HL-60 (cell line): ENCODE measurements at regions not wholly inside any gene's neighbourhood (a gene's known extent, or its start where the extent isn't known, plus 50 kb on each side); places are given as distances from the start of the nearest gene placed in this dataset.

Source experiments
- DNase-seq, 2 experiments: peaks; one replicate each; pipeline ENCODE4 v3.0.0-alpha.2; 2010 to 2020; ENCODE audit warnings: low read depth in 1 of 2, low spot score in 1 of 2
- H3K27ac ChIP-seq: fragments of 250-450 bp; sonication (Bioruptor Pico); replicated peaks from 2 replicates; pipeline ENCODE4 v1.5.1; 2020; ENCODE audit warnings: mild to moderate bottlenecking, moderate library complexity
- H3K27me3 ChIP-seq: fragments of 250-450 bp; sonication (Bioruptor Pico); 2 replicates; pipeline ENCODE4 v1.5.1; 2021; ENCODE audit warnings: mild to moderate bottlenecking, moderate library complexity; ENCODE audit not compliant: insufficient read depth, poor library complexity, severe bottlenecking
- H3K4me3 ChIP-seq: replicated peaks from 2 replicates; pipeline ENCODE4 v1.5.1; 2011; ENCODE audit warnings: mild to moderate bottlenecking, control low read depth, low read length; ENCODE audit not compliant: insufficient read depth
- GABPA ChIP-seq: IDR thresholded peaks from 2 replicates; pipeline ENCODE4 v1.6.1; 2012; ENCODE audit warnings: low read depth
- POLR2AphosphoS5 ChIP-seq: IDR thresholded peaks from 2 replicates; pipeline ENCODE4 v1.6.1; 2012; ENCODE audit warnings: low read depth
- SPI1 ChIP-seq: IDR thresholded peaks from 2 replicates; pipeline ENCODE4 v1.6.1; 2012; ENCODE audit warnings: low read depth, mild to moderate bottlenecking, borderline replicate concordance
- TF ChIP-seq, protein P1 (sequence below): IDR thresholded peaks from one replicate; pipeline ENCODE4 v1.5.1; 2011; ENCODE audit warnings: low read length, control low read depth, inconsistent platforms; ENCODE audit not compliant: insufficient read depth
- TF ChIP-seq, protein P2 (sequence below): IDR thresholded peaks from 2 replicates; pipeline ENCODE4 v1.6.1; 2012; ENCODE audit warnings: low read depth; ENCODE audit not compliant: insufficient replicate concordance

DNA sequence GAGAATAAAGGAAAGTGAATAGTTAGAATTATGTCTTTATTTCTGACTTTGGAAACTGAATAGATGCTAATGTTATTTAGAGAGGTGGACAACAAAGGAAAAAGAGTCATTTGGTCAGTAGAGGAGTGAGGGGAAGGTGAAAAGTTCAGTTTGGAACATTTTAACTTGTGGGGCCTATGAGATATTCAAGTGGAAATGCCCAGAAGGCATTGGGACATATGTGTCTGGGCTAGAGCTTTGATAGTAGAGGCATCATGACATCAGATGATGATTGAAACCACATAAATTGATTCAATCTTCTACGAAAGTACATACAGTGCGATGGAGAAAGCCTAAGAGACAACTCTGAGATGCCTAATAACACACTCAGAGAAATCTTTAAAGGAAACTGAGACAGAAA lies 151.7 kb upstream of the COL11A1 start:
- no peak overlapping the region for H3K4me3 ChIP-seq
- H3K27me3 ChIP-seq = no peaks in the 10 kb centered on the region
- TF ChIP-seq POLR2AphosphoS5 = no peak
- no peak for TF ChIP-seq SPI1
- TF ChIP-seq, protein P1, sequence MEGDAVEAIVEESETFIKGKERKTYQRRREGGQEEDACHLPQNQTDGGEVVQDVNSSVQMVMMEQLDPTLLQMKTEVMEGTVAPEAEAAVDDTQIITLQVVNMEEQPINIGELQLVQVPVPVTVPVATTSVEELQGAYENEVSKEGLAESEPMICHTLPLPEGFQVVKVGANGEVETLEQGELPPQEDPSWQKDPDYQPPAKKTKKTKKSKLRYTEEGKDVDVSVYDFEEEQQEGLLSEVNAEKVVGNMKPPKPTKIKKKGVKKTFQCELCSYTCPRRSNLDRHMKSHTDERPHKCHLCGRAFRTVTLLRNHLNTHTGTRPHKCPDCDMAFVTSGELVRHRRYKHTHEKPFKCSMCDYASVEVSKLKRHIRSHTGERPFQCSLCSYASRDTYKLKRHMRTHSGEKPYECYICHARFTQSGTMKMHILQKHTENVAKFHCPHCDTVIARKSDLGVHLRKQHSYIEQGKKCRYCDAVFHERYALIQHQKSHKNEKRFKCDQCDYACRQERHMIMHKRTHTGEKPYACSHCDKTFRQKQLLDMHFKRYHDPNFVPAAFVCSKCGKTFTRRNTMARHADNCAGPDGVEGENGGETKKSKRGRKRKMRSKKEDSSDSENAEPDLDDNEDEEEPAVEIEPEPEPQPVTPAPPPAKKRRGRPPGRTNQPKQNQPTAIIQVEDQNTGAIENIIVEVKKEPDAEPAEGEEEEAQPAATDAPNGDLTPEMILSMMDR = no peak
- no peak for TF ChIP-seq GABPA
- TF ChIP-seq, protein P2, sequence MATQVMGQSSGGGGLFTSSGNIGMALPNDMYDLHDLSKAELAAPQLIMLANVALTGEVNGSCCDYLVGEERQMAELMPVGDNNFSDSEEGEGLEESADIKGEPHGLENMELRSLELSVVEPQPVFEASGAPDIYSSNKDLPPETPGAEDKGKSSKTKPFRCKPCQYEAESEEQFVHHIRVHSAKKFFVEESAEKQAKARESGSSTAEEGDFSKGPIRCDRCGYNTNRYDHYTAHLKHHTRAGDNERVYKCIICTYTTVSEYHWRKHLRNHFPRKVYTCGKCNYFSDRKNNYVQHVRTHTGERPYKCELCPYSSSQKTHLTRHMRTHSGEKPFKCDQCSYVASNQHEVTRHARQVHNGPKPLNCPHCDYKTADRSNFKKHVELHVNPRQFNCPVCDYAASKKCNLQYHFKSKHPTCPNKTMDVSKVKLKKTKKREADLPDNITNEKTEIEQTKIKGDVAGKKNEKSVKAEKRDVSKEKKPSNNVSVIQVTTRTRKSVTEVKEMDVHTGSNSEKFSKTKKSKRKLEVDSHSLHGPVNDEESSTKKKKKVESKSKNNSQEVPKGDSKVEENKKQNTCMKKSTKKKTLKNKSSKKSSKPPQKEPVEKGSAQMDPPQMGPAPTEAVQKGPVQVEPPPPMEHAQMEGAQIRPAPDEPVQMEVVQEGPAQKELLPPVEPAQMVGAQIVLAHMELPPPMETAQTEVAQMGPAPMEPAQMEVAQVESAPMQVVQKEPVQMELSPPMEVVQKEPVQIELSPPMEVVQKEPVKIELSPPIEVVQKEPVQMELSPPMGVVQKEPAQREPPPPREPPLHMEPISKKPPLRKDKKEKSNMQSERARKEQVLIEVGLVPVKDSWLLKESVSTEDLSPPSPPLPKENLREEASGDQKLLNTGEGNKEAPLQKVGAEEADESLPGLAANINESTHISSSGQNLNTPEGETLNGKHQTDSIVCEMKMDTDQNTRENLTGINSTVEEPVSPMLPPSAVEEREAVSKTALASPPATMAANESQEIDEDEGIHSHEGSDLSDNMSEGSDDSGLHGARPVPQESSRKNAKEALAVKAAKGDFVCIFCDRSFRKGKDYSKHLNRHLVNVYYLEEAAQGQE = no peak
- no peak for DNase-seq
- H3K27ac ChIP-seq = no peak overlapping the region

DNA sequence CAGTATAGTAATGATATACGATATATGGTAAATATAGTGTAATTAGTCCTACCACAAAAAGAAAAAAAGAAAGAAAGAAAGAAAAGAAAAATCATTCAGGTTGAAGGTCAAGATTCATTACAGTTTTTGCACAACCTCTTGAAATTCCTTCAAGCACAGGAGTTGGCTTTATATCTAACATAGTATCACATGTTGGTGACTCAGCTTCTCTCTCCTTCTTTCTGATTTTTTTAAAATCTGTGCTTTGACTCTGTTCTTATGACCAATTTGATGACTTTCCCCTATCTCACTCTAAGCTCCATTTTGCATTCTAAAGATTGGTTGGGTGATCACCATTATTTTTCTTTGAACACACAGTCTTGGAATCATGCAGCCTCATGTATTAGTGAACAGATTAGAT lies 148.2 kb upstream of the COL11A1 start:
- TF ChIP-seq, protein P2 = no peak
- TF ChIP-seq SPI1 = no peak
- no peak for TF ChIP-seq GABPA
- TF ChIP-seq POLR2AphosphoS5 = no peak
- TF ChIP-seq, protein P1 = no peak
- Histone ChIP-seq H3K4me3 (no peak overlapping the region), H3K27me3 (no peaks in the 10 kb centered on the region), H3K27ac (no peak overlapping the region)
- DNase-seq = no peak

DNA sequence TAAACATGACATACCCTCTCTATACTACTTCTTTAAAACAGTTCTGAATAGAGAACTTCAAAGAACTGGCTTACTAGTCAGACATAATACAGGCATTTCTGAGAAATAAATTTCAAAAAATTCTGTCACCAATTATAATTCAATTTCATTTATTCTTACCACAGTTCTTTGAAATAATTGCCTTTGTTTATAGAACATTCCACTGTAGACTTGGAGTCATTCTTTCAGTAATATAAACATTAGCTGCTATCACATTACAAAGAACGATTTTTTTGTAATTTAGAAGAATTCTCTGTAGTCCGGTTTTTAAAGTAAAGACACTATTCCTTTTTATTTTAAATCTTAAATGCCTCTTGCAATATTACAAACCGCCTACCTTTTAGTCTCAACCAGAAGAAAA lies 146.4 kb upstream of the COL11A1 start:
- H3K27me3 ChIP-seq = no peaks in the 10 kb centered on the region
- no peak overlapping the region for H3K4me3 ChIP-seq
- no peak for TF ChIP-seq GABPA
- TF ChIP-seq, protein P1 = no peak

DNA sequence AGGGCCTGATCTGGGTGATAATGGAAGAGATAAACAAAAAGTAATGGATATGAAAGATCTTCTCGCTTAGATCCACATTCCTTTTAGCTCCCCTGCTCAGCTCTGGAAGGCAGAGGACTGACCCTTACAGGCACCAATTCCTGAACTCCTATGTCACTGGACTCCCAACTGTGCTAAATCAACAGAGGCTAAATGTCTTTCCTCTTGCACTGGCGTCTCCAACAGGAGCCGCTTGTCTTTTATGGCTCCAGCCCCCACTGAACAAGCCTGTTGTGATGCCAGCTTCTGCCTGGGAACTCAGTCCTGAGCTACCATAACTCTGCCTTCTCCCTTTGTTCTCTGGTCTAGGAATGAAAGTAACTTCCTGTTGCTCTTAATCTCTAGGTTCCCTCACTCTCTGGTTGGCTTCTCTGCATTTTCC lies 142.1 kb upstream of the COL11A1 start:
- TF ChIP-seq, protein P2 = no peak
- TF ChIP-seq GABPA = no peak
- TF ChIP-seq, protein P1 = no peak
- no peak for TF ChIP-seq SPI1
- TF ChIP-seq POLR2AphosphoS5 = no peak
- no peak overlapping the region for H3K4me3 ChIP-seq
- no peak for DNase-seq
- H3K27me3 ChIP-seq = no peaks in the 10 kb centered on the region
- no peak overlapping the region for H3K27ac ChIP-seq

More for the DNA sequence above, 146.4 kb upstream of the COL11A1 start:
- H3K27ac ChIP-seq = no peak overlapping the region
- no peak for DNase-seq
